ENCODE measurements at regions not wholly inside any gene's neighbourhood (a gene's known extent, or its start where the extent isn't known, plus 50 kb on each side); places are given as distances from the start of the nearest gene placed in this dataset.

GRCh38 chr5:175785681-175786080, 85.7 kb upstream of the CPLX2 start:
- TF ChIP-seq CTCF (IDR thresholded peaks at IDR 0.05), result no peak
- no peak for TF ChIP-seq POLR2A (IDR thresholded peaks at IDR 0.05)
